ENCODE measurements at regions not wholly inside any gene's neighbourhood (a gene's known extent, or its start where the extent isn't known, plus 50 kb on each side); places are given as distances from the start of the nearest gene placed in this dataset.

DNA sequence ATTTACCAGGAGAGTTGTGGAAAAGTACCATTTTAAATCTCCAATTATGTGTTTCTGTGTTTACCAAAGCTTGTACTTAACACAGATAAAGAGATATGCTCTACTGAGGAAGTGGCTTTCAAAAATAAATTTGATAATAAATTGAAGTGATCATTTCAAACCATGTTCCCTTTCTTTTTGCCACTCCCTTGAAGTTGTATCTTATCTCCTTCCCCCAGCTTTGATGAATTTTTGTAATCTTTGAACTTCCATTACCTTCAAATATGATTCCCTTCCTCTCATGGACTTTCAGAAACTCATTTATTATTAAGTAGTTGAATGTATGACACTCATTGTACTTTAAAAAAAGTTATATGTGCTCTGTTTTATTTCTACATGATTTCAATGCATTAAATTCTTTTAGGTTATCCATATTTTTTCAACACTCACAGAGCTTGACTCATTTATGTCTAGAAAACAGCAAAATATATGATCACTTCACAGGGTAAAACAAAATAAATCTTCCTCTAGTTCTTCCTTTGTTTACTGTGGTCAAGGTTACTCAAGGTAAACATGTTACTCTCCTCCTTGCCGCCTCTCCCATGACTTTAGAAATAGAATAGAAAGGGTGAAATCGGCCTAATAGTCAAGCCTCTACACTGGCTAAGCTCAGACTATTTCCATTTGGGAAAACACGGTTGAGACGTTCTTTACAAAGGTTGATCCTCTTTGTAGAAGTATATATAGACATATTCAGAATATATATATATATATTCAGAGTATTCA, 251.2 kb upstream of the SPRY2 start:
- CTCF ChIA-PET = no interaction called here
- H3K9me3 Mint-ChIP-seq = peaks cover 5% of the 10 kb centered on the region
- ATAC-seq (ENCODE audit: low read depth) = no peak
- H3K36me3 Mint-ChIP-seq (ENCODE audit: low read depth) = no peaks in the 10 kb centered on the region
- no peaks in the 10 kb centered on the region for H3K27me3 Mint-ChIP-seq
- TF ChIP-seq, protein P1, sequence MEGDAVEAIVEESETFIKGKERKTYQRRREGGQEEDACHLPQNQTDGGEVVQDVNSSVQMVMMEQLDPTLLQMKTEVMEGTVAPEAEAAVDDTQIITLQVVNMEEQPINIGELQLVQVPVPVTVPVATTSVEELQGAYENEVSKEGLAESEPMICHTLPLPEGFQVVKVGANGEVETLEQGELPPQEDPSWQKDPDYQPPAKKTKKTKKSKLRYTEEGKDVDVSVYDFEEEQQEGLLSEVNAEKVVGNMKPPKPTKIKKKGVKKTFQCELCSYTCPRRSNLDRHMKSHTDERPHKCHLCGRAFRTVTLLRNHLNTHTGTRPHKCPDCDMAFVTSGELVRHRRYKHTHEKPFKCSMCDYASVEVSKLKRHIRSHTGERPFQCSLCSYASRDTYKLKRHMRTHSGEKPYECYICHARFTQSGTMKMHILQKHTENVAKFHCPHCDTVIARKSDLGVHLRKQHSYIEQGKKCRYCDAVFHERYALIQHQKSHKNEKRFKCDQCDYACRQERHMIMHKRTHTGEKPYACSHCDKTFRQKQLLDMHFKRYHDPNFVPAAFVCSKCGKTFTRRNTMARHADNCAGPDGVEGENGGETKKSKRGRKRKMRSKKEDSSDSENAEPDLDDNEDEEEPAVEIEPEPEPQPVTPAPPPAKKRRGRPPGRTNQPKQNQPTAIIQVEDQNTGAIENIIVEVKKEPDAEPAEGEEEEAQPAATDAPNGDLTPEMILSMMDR (IDR thresholded peaks at IDR 0.05) = no peak
- no peak overlapping the region for H3K4me3 Mint-ChIP-seq
- no peaks in the 10 kb centered on the region for H3K4me1 Mint-ChIP-seq
- intact Hi-C loops (cut with micrococcal nuclease) = no loop called here
- no peak for DNase-seq
- POLR2A ChIA-PET = no interaction called here
- no peak overlapping the region for H3K27ac Mint-ChIP-seq

- intact Hi-C loops (cut with micrococcal nuclease) = no loop called here
- peaks cover 8% of the 10 kb centered on the region for H3K9me3 Mint-ChIP-seq
- ChIA-PET POLR2A (no interaction called here), CTCF (no interaction called here)
- no peak overlapping the region for H3K27ac Mint-ChIP-seq
- DNase-seq (no peak), ATAC-seq (ENCODE audit: low read depth) (no peak)
- no peaks in the 10 kb centered on the region for H3K27me3 Mint-ChIP-seq
- no peaks in the 10 kb centered on the region for H3K36me3 Mint-ChIP-seq (ENCODE audit: low read depth)
- no peak overlapping the region for H3K4me3 Mint-ChIP-seq
- no peaks in the 10 kb centered on the region for H3K4me1 Mint-ChIP-seq
- TF ChIP-seq, protein P1 (IDR thresholded peaks at IDR 0.05) = no peak
Measured at GRCh38 chr13:80590551-80590950, 249.6 kb upstream of the SPRY2 start.

DNA sequence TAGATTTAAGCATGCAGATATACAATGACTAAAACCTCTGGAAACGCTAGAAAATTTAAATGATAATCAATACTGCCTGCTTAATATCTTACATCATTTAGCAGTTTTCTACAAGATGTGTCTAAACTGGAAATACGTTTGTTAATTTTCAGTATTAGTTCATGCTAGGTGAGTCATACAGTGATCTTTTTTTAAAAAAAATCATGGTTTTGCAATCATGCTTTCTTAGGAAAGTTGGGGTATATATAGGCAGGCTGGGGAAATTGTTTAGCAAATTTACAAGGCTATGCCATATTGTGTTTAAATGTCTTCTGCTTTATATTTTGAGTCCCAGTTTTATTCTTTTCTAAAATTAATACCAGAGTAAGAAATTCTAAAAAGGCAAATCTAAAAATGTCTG, 245.4 kb upstream of the SPRY2 start:
- Mint-ChIP-seq H3K4me3 (no peak overlapping the region), H3K27me3 (no peaks in the 10 kb centered on the region), H3K27ac (no peak overlapping the region), H3K4me1 (no peaks in the 10 kb centered on the region), H3K36me3 (ENCODE audit: low read depth) (no peaks in the 10 kb centered on the region), H3K9me3 (peaks cover 11% of the 10 kb centered on the region)
- intact Hi-C loops (cut with micrococcal nuclease) = no loop called here
- DNase-seq (no peak), ATAC-seq (ENCODE audit: low read depth) (no peak)
- ChIA-PET CTCF (no interaction called here), POLR2A (no interaction called here)
- TF ChIP-seq, protein P1 (IDR thresholded peaks at IDR 0.05) = no peak

- Mint-ChIP-seq H3K4me1 (no peaks in the 10 kb centered on the region), H3K9me3 (peaks cover 11% of the 10 kb centered on the region), H3K36me3 (ENCODE audit: low read depth) (no peaks in the 10 kb centered on the region), H3K27ac (no peak overlapping the region), H3K4me3 (no peak overlapping the region), H3K27me3 (no peaks in the 10 kb centered on the region)
- intact Hi-C loops (cut with micrococcal nuclease) = no loop called here
- no peak for ATAC-seq (ENCODE audit: low read depth)
- CTCF ChIA-PET = no interaction called here
- TF ChIP-seq, protein P1 (IDR thresholded peaks at IDR 0.05) = no peak
- POLR2A ChIA-PET = no interaction called here
- no peak for DNase-seq
Measured at GRCh38 chr13:80585531-80585930, 244.6 kb upstream of the SPRY2 start.

DNA sequence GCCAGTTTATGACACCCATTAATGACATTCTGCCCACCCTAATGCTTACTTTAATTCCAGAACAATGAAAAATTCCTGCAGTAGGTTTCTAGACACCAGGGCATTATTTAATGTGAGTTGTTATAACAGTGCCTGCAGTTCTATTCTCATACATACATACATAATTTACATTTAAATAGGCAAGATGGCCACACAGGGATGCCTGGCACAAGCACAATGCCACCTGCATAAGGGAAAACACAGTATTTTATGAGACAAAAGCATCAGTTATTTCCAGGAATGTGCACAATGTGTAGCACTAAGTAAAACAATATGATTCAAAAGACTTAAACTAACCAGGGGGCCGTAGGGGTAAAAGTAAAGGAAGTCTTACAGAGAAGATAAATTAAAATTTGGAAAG, 243.9 kb upstream of the SPRY2 start:
- Mint-ChIP-seq H3K36me3 (ENCODE audit: low read depth) (no peaks in the 10 kb centered on the region), H3K4me3 (no peak overlapping the region), H3K27me3 (no peaks in the 10 kb centered on the region), H3K9me3 (peaks cover 11% of the 10 kb centered on the region), H3K4me1 (no peaks in the 10 kb centered on the region), H3K27ac (no peak overlapping the region)
- ChIA-PET CTCF (no interaction called here), POLR2A (no interaction called here)
- no peak for DNase-seq
- TF ChIP-seq, protein P1 (IDR thresholded peaks at IDR 0.05) = no peak
- intact Hi-C loops (cut with micrococcal nuclease) = no loop called here
- no peak for ATAC-seq (ENCODE audit: low read depth)
